ENCODE measurements at regions not wholly inside any gene's neighbourhood (a gene's known extent, or its start where the extent isn't known, plus 50 kb on each side); places are given as distances from the start of the nearest gene placed in this dataset.

GRCh38 chr7:13174991-13175390, 487.6 kb downstream of the ARL4A start:
- TF ChIP-seq CSDC2 (CRISPR knock-in tag; IDR thresholded peaks at IDR 0.05) = no peak
- TF ChIP-seq, protein P1, sequence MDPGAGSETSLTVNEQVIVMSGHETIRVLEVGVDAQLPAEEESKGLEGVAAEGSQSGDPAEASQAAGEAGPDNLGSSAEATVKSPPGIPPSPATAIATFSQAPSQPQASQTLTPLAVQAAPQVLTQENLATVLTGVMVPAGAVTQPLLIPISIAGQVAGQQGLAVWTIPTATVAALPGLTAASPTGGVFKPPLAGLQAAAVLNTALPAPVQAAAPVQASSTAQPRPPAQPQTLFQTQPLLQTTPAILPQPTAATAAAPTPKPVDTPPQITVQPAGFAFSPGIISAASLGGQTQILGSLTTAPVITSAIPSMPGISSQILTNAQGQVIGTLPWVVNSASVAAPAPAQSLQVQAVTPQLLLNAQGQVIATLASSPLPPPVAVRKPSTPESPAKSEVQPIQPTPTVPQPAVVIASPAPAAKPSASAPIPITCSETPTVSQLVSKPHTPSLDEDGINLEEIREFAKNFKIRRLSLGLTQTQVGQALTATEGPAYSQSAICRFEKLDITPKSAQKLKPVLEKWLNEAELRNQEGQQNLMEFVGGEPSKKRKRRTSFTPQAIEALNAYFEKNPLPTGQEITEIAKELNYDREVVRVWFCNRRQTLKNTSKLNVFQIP (CRISPR knock-in tag; IDR thresholded peaks at IDR 0.05; ENCODE audit: borderline replicate concordance, low read depth) = no peak
- no peak for TF ChIP-seq ZC3H10 (CRISPR knock-in tag; IDR thresholded peaks at IDR 0.05)
- TF ChIP-seq GLIS3 (CRISPR knock-in tag; IDR thresholded peaks at IDR 0.05) = no peak
- TF ChIP-seq ARNTL (CRISPR knock-in tag; IDR thresholded peaks at IDR 0.05; ENCODE audit: borderline replicate concordance, low read depth) = no peak
- TF ChIP-seq ZFP30 (CRISPR knock-in tag; IDR thresholded peaks at IDR 0.05) = no peak
- TF ChIP-seq BACH2 (CRISPR knock-in tag; IDR thresholded peaks at IDR 0.05; ENCODE audit: borderline replicate concordance) = no peak
- TF ChIP-seq, protein P2, sequence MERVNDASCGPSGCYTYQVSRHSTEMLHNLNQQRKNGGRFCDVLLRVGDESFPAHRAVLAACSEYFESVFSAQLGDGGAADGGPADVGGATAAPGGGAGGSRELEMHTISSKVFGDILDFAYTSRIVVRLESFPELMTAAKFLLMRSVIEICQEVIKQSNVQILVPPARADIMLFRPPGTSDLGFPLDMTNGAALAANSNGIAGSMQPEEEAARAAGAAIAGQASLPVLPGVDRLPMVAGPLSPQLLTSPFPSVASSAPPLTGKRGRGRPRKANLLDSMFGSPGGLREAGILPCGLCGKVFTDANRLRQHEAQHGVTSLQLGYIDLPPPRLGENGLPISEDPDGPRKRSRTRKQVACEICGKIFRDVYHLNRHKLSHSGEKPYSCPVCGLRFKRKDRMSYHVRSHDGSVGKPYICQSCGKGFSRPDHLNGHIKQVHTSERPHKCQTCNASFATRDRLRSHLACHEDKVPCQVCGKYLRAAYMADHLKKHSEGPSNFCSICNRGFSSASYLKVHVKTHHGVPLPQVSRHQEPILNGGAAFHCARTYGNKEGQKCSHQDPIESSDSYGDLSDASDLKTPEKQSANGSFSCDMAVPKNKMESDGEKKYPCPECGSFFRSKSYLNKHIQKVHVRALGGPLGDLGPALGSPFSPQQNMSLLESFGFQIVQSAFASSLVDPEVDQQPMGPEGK (CRISPR knock-in tag; IDR thresholded peaks at IDR 0.05; ENCODE audit: borderline replicate concordance) = no peak

All from SK-N-SH treated with all-trans-retinoic acid at 6 μM for 48 hours (cell line).